Effector memory CD8-positive, alpha-beta T cell (primary cell): ENCODE measurements at regions not wholly inside any gene's neighbourhood (a gene's known extent, or its start where the extent isn't known, plus 50 kb on each side); places are given as distances from the start of the nearest gene placed in this dataset.

Experiments used
- ATAC-seq: fragments of 150-1000 bp; cut with Tn5 transposase; replicated peaks from 2 replicates; pipeline ENCODE4 v1.10.0; 2021; ENCODE audit warnings: mild to moderate bottlenecking, moderate library complexity
- DNase-seq, 3 experiments: peaks; one replicate each; pipeline ENCODE4 v3.0.0; 2021
- H3K27ac Mint-ChIP-seq, 2 donors: one replicate each; pipeline ENCODE4 v1.8.0; 2022; ENCODE audit warnings: mild to moderate bottlenecking in 2 of 2, mixed read lengths in 2 of 2, moderate library complexity in 2 of 2
- H3K27me3 Mint-ChIP-seq, 2 donors: one replicate each; pipeline ENCODE4 v1.8.0; 2022; ENCODE audit warnings: mixed read lengths in 2 of 2
- H3K36me3 Mint-ChIP-seq: one replicate; pipeline ENCODE4 v1.8.0; 2022; ENCODE audit warnings: mild to moderate bottlenecking, moderate library complexity, mixed read lengths; ENCODE audit not compliant: insufficient read depth
- H3K4me1 Mint-ChIP-seq, 2 donors: one replicate each; pipeline ENCODE4 v1.8.0; 2022; ENCODE audit warnings: low read depth in 2 of 2, mixed read lengths in 2 of 2
- H3K4me3 Mint-ChIP-seq, 2 donors: one replicate each; pipeline ENCODE4 v1.8.0; 2022; ENCODE audit warnings: mild to moderate bottlenecking in 2 of 2, mixed read lengths in 2 of 2, moderate library complexity in 2 of 2
- H3K9me3 Mint-ChIP-seq, 2 donors: one replicate each; pipeline ENCODE4 v1.8.0; 2022; ENCODE audit warnings: mixed read lengths in 2 of 2

- no peak for DNase-seq
- Mint-ChIP-seq H3K27ac (no peak overlapping the region), H3K36me3 (peaks cover 2% of the 10 kb centered on the region), H3K4me3 (no peak overlapping the region), H3K27me3 (peaks cover 19 to 20% of the 10 kb centered on the region in 2 donors), H3K4me1 (peaks cover 0 to 2% of the 10 kb centered on the region in 2 donors), H3K9me3 (no peaks in the 10 kb centered on the region)
- ATAC-seq, result no peak
These were observed 62.5 kb upstream of the TARBP1 start for GRCh38 chr1:234541286-234541975.

- Mint-ChIP-seq H3K4me1 (peaks cover 0 to 2% of the 10 kb centered on the region in 2 donors), H3K4me3 (no peak overlapping the region), H3K27me3 (peaks cover 15 to 20% of the 10 kb centered on the region in 2 donors), H3K27ac (no peak overlapping the region), H3K36me3 (peaks cover 2% of the 10 kb centered on the region), H3K9me3 (no peaks in the 10 kb centered on the region)
- no peak for ATAC-seq
- DNase-seq, result no peak
These were observed 61.4 kb upstream of the TARBP1 start for GRCh38 chr1:234540404-234540762.

GRCh38 chr1:234539666-234540403 lies 60.9 kb upstream of the TARBP1 start:
- ATAC-seq (no peak), DNase-seq (no peak)
- no peak overlapping the region for H3K27ac Mint-ChIP-seq
- no peak overlapping the region for H3K4me3 Mint-ChIP-seq
- peaks cover 0 to 2% of the 10 kb centered on the region in 2 donors for H3K4me1 Mint-ChIP-seq
- H3K27me3 Mint-ChIP-seq, result peaks cover 9 to 25% of the 10 kb centered on the region in 2 donors
- no peaks in the 10 kb centered on the region for H3K9me3 Mint-ChIP-seq
- peaks cover 2% of the 10 kb centered on the region for H3K36me3 Mint-ChIP-seq

- DNase-seq (no peak), ATAC-seq (no peak)
- Mint-ChIP-seq H3K4me1 (no peaks in the 10 kb centered on the region), H3K27ac (no peak overlapping the region), H3K9me3 (no peaks in the 10 kb centered on the region), H3K27me3 (peaks cover 7 to 26% of the 10 kb centered on the region in 2 donors), H3K36me3 (peaks cover 2% of the 10 kb centered on the region), H3K4me3 (no peak overlapping the region)
These were observed 60.1 kb upstream of the TARBP1 start for GRCh38 chr1:234538930-234539649.

GRCh38 chr1:234538062-234538731 lies 59.2 kb upstream of the TARBP1 start:
- H3K4me3 Mint-ChIP-seq, result no peak overlapping the region

GRCh38 chr1:234537236-234537635 lies 58.3 kb upstream of the TARBP1 start:
- no peaks in the 10 kb centered on the region for H3K4me1 Mint-ChIP-seq
- DNase-seq, result no peak
- H3K36me3 Mint-ChIP-seq, result peaks cover 2% of the 10 kb centered on the region

More at GRCh38 chr1:234538062-234538731, 59.2 kb upstream of the TARBP1 start:
- no peaks in the 10 kb centered on the region for H3K4me1 Mint-ChIP-seq
- ATAC-seq (no peak), DNase-seq (no peak)
- no peaks in the 10 kb centered on the region for H3K9me3 Mint-ChIP-seq
- H3K27ac Mint-ChIP-seq, result no peak overlapping the region
- H3K27me3 Mint-ChIP-seq, result peaks cover 7 to 32% of the 10 kb centered on the region in 2 donors
- peaks cover 2% of the 10 kb centered on the region for H3K36me3 Mint-ChIP-seq

GRCh38 chr1:234536741-234537140 lies 57.8 kb upstream of the TARBP1 start:
- H3K4me3 Mint-ChIP-seq, result no peak overlapping the region
- H3K27me3 Mint-ChIP-seq, result peaks cover 0 to 25% of the 10 kb centered on the region in 2 donors
- H3K4me1 Mint-ChIP-seq, result no peaks in the 10 kb centered on the region
- H3K9me3 Mint-ChIP-seq, result no peaks in the 10 kb centered on the region
- DNase-seq, result no peak
- ATAC-seq, result no peak
- no peak overlapping the region for H3K27ac Mint-ChIP-seq
- no peaks in the 10 kb centered on the region for H3K36me3 Mint-ChIP-seq

More at GRCh38 chr1:234537236-234537635, 58.3 kb upstream of the TARBP1 start:
- Mint-ChIP-seq H3K4me3 (no peak overlapping the region), H3K9me3 (no peaks in the 10 kb centered on the region), H3K27ac (no peak overlapping the region), H3K27me3 (peaks cover 3 to 29% of the 10 kb centered on the region in 2 donors)
- no peak for ATAC-seq

- no peak for DNase-seq
- peak overlapping the region in 1 of 2 donors; percentile 7 for H3K27ac Mint-ChIP-seq
- H3K27me3 Mint-ChIP-seq, result peaks cover 0 to 26% of the 10 kb centered on the region in 2 donors
- no peaks in the 10 kb centered on the region for H3K4me1 Mint-ChIP-seq
- no peaks in the 10 kb centered on the region for H3K9me3 Mint-ChIP-seq
- H3K36me3 Mint-ChIP-seq, result no peaks in the 10 kb centered on the region
- no peak for ATAC-seq
- H3K4me3 Mint-ChIP-seq, result no peak overlapping the region
These were observed 57.0 kb upstream of the TARBP1 start for GRCh38 chr1:234535763-234536515.

- H3K9me3 Mint-ChIP-seq, result no peaks in the 10 kb centered on the region
- H3K36me3 Mint-ChIP-seq, result no peaks in the 10 kb centered on the region
- peaks cover 5 to 26% of the 10 kb centered on the region in 2 donors for H3K27me3 Mint-ChIP-seq
- H3K4me3 Mint-ChIP-seq, result no peak overlapping the region
- H3K4me1 Mint-ChIP-seq, result no peaks in the 10 kb centered on the region
- ATAC-seq (no peak), DNase-seq (no peak)
- no peak overlapping the region for H3K27ac Mint-ChIP-seq
These were observed 56.2 kb upstream of the TARBP1 start for GRCh38 chr1:234535218-234535617.

GRCh38 chr1:234533975-234534876 lies 55.2 kb upstream of the TARBP1 start:
- no peak overlapping the region for H3K4me3 Mint-ChIP-seq
- no peak overlapping the region for H3K27ac Mint-ChIP-seq
- no peaks in the 10 kb centered on the region for H3K9me3 Mint-ChIP-seq
- H3K36me3 Mint-ChIP-seq, result no peaks in the 10 kb centered on the region
- DNase-seq, result no peak
- H3K27me3 Mint-ChIP-seq, result peaks cover 5 to 28% of the 10 kb centered on the region in 2 donors
- ATAC-seq, result no peak
- H3K4me1 Mint-ChIP-seq, result no peaks in the 10 kb centered on the region

GRCh38 chr1:234533034-234533891 lies 54.3 kb upstream of the TARBP1 start:
- no peak for ATAC-seq
- H3K4me1 Mint-ChIP-seq, result no peaks in the 10 kb centered on the region
- no peaks in the 10 kb centered on the region for H3K9me3 Mint-ChIP-seq
- no peak overlapping the region for H3K4me3 Mint-ChIP-seq
- peaks cover 5 to 38% of the 10 kb centered on the region in 2 donors for H3K27me3 Mint-ChIP-seq
- no peak for DNase-seq
- no peaks in the 10 kb centered on the region for H3K36me3 Mint-ChIP-seq
- H3K27ac Mint-ChIP-seq, result no peak overlapping the region
